Panc1 (cell line): ENCODE measurements at regions not wholly inside any gene's neighbourhood (a gene's known extent, or its start where the extent isn't known, plus 50 kb on each side); places are given as distances from the start of the nearest gene placed in this dataset.

ENCODE experiments used
- ATAC-seq: fragments of 200-7000 bp; cut with Tn5 transposase; 2 replicates; pipeline ENCODE4 v1.9.1; 2020; ENCODE audit warnings: mild to moderate bottlenecking, moderate library complexity
- BruUV-seq: library from RNA; stranded (reverse); fragments of 400-500 nt; replicated peaks from 2 replicates; lab custom pipeline; 2021; lab: Mats Ljungman, UMichigan
- CTCF ChIA-PET: fragments of 300-600 bp; sonication (Branson Sonifier 250); formaldehyde crosslinking; loops from one replicate; lab custom pipeline; 2022; ENCODE audit warnings: antibody characterized with exemption; lab: Charles Lee
- POLR2A ChIA-PET: fragments of 300-600 bp; sonication (Branson Sonifier 250); formaldehyde crosslinking; loops from one replicate; lab custom pipeline; 2022; ENCODE audit warnings: antibody characterized with exemption; lab: Charles Lee
- DNase-seq: peaks from one replicate; pipeline ENCODE4 v3.0.0-alpha.2; 2010; ENCODE audit warnings: low read depth, low spot score
- H3K27ac ChIP-seq: 2 replicates; pipeline ENCODE4 v1.5.1; 2011; ENCODE audit warnings: mild to moderate bottlenecking, low read length, inconsistent platforms
- H3K27me3 ChIP-seq: fragments of 200-500 bp; sonication (Bioruptor generic); 2 replicates; pipeline ENCODE4 v1.6.0; 2014; ENCODE audit warnings: low read length, inconsistent platforms; ENCODE audit not compliant: control insufficient read depth, insufficient read depth
- H3K36me3 ChIP-seq: fragments of 200-500 bp; sonication (Bioruptor generic); 2 replicates; pipeline ENCODE4 v1.5.1; 2014; ENCODE audit warnings: inconsistent platforms, mild to moderate bottlenecking, low read length, moderate library complexity; ENCODE audit not compliant: control insufficient read depth, insufficient read depth
- H3K4me1 ChIP-seq: 2 replicates; pipeline ENCODE4 v1.5.1; 2011; ENCODE audit warnings: inconsistent platforms, mild to moderate bottlenecking, low read length, moderate library complexity; ENCODE audit not compliant: control insufficient read depth, insufficient read depth
- H3K4me3 ChIP-seq, 2 experiments: 2 replicates each; pipeline ENCODE4 v1.5.1; 2011 to 2012; ENCODE audit warnings: low read depth in 2 of 2, low read length in 2 of 2, mild to moderate bottlenecking in 2 of 2, inconsistent platforms in 1 of 2, moderate library complexity in 1 of 2
- H3K9me3 ChIP-seq: fragments of 200-500 bp; sonication (Bioruptor generic); 2 replicates; pipeline ENCODE4 v1.5.1; 2014; ENCODE audit warnings: low read depth, mild to moderate bottlenecking, inconsistent platforms, low read length, moderate library complexity; ENCODE audit not compliant: control insufficient read depth, insufficient read depth
- CTCF ChIP-seq: fragments of 450-650 bp; IDR thresholded peaks from 2 replicates; pipeline ENCODE4 v1.5.1; 2017; ENCODE audit warnings: mild to moderate bottlenecking
- POLR2AphosphoS5 ChIP-seq: IDR thresholded peaks from 2 replicates; pipeline ENCODE4 v1.6.1; 2012; ENCODE audit warnings: mild to moderate bottlenecking, low read depth, low read length, moderate library complexity
- REST ChIP-seq, 2 experiments: IDR thresholded peaks; 2 replicates each; pipeline ENCODE4 v1.6.1; 2011 to 2012; ENCODE audit warnings: low read depth in 2 of 2, control low read depth in 1 of 2, low read length in 1 of 2, mild to moderate bottlenecking in 1 of 2, moderate library complexity in 1 of 2; ENCODE audit not compliant: insufficient read depth in 1 of 2
- SIN3A ChIP-seq: IDR thresholded peaks from 2 replicates; pipeline ENCODE4 v1.6.1; 2012; ENCODE audit warnings: low read depth, mild to moderate bottlenecking, low read length, moderate library complexity, borderline replicate concordance; ENCODE audit not compliant: insufficient read depth
- TCF7L2 ChIP-seq: IDR thresholded peaks from 2 replicates; pipeline ENCODE4 v1.6.1; 2011; ENCODE audit warnings: mild to moderate bottlenecking, low read depth, low read length, inconsistent platforms
- in situ Hi-C: cut with HindIII; loops from 2 replicates; pipeline ENCODE4 v1.10.0; 2016; ENCODE audit warnings: low sequenced_read_pairs, low pct_unique_long_range_greater_than_20kb
- intact Hi-C: fragments of 100-400 bp; cut with micrococcal nuclease; formaldehyde crosslinking; loops from one replicate; pipeline ENCODE4 v1.10.0; 2022; ENCODE audit not compliant: unreplicated experiment

- in situ Hi-C loops: no loop called here
- DNase-seq: no peak
- H3K4me3 ChIP-seq: no peak overlapping the region
- POLR2A ChIA-PET: no interaction called here
- no peaks in the 10 kb centered on the region for H3K9me3 ChIP-seq
- intact Hi-C loops: no loop called here
- TF ChIP-seq SIN3A (no peak), CTCF (no peak), POLR2AphosphoS5 (no peak), REST (IDR thresholded peaks at IDR 0.05; ENCODE audit: insufficient read depth in 1 of 2, low read depth in 2 of 2, low read length in 1 of 2) (no peak)
- H3K27ac ChIP-seq: no peak overlapping the region
- CTCF ChIA-PET: no interaction called here
- ATAC-seq: no peak
- no peaks in the 10 kb centered on the region for H3K36me3 ChIP-seq
- H3K4me1 ChIP-seq: no peaks in the 10 kb centered on the region
- H3K27me3 ChIP-seq: peaks cover 13% of the 10 kb centered on the region
- BruUV-seq: no TSS peak
These were observed 189.8 kb downstream of the TMEM18 start for GRCh38 chr2:487186-488079.

- H3K36me3 ChIP-seq: no peaks in the 10 kb centered on the region
- H3K4me1 ChIP-seq: no peaks in the 10 kb centered on the region
- no peak for ATAC-seq
- H3K9me3 ChIP-seq: no peaks in the 10 kb centered on the region
- ChIA-PET POLR2A (no interaction called here), CTCF (no interaction called here)
- peaks cover 17% of the 10 kb centered on the region for H3K27me3 ChIP-seq
- DNase-seq: no peak
- BruUV-seq: no TSS peak
- TF ChIP-seq POLR2AphosphoS5: no peak
- TF ChIP-seq SIN3A: no peak
- no peak for TF ChIP-seq CTCF
- TF ChIP-seq REST (IDR thresholded peaks at IDR 0.05; ENCODE audit: insufficient read depth in 1 of 2, low read depth in 2 of 2, low read length in 1 of 2): no peak
- no peak for TF ChIP-seq TCF7L2
- intact Hi-C loops: no loop called here
- H3K27ac ChIP-seq: no peak overlapping the region
- in situ Hi-C loops: no loop called here
- no peak overlapping the region for H3K4me3 ChIP-seq
These were observed 190.8 kb downstream of the TMEM18 start for GRCh38 chr2:486371-486770.
